ENCODE measurements at regions not wholly inside any gene's neighbourhood (a gene's known extent, or its start where the extent isn't known, plus 50 kb on each side); places are given as distances from the start of the nearest gene placed in this dataset.

- DNase-seq, result no peak
These were observed 83.5 kb upstream of the MAX start for GRCh38 chr14:65185829-65186228.

- DNase-seq, result no peak
These were observed 84.6 kb upstream of the MAX start for GRCh38 chr14:65186951-65187350.

- no peak for DNase-seq
These were observed 85.2 kb upstream of the MAX start for GRCh38 chr14:65187421-65188049.

- DNase-seq, result no peak
These were observed 88.0 kb upstream of the MAX start for GRCh38 chr14:65190312-65190711.

DNA sequence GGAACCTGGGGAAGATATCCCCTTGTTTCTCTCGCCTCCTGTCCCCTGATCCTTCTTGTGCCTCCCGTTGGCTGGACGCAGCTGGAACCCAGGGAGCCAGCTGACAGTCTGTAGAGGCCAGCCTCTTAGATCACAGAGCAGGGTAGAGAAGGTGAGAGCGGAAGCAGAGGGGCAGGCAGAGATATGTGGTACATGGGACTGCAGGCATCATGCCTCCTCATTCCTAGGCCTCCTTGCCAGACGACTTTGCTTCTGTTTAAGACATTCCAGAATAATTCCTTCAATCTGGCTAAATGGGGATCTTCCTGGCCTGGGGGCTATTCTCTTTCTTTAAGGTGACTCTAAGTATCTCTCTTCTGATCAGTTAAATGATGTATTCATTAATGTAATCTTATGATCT is 89.4 kb upstream of the MAX start:
- no peak for DNase-seq

DNA sequence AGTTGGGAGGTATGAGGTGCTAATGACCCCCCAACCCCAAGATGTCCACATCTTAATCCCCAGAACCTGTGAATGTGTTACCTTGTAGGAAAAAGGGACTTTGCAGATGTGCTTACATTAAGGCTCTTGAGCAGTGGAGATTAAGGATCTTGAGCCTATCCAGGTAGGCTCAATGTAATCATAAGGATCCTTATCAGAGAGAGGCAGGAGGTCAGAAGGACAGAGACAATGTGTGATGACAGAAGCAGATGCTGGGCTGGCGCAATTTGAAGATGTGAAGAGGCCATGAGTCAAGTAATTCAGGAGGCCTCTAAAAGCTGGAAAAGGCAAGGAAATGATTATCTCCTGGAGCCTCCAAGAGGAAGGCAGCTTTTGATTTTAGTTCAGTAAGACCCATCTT is 90.4 kb upstream of the MAX start:
- no peak for DNase-seq

GRCh38 chr14:65193916-65194590 is 91.7 kb upstream of the MAX start:
- DNase-seq, result no peak

- no peak for DNase-seq
These were observed 92.9 kb upstream of the MAX start for GRCh38 chr14:65195042-65195719.

DNA sequence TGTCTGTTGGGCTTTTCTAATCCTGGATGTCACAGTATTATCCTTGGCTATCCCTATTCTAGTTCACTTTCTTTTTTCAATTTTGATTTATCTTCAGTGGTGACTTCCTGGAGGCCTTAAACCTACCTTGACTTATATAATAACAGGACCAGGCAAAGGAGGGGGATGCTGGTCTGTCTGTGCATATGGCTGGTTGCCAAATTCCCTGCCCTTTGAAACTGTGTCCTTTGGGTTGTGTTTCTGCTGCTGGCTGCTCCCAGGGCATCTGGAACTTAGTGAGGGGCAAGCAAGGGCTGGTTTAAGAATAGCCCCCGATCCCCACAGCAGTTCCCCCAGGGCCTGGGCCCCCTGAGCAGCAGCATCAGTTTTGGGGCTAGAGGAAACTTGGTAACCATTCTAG is 96.0 kb upstream of the MAX start:
- no peak for DNase-seq

GRCh38 chr14:65200454-65200853 is 98.1 kb upstream of the MAX start:
- no peak for DNase-seq

DNA sequence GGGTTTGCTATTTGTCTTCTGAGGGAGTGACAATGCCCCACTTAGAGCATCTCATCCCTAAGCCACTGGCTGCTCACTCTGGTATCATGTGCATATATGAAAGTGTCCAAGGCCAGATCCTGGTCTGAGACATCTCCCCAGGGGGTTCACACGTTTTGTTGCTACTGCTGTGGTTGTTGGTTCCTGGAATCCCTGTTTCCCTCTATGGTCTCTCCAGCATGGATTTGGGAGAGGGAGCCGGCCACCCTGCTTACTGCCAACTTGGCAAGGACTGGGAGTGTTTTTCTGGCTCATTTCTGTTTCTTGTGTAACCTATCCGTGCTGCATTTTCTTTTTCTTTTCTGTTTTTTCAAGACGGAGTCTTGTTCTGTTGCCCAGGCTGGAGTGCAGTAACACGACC is 101.3 kb upstream of the MAX start:
- no peak for DNase-seq

GRCh38 chr14:65204056-65204455 is 101.7 kb upstream of the MAX start:
- no peak for DNase-seq

GRCh38 chr14:65206078-65206447 is 103.7 kb upstream of the MAX start:
- no peak for DNase-seq

- DNase-seq, result no peak
These were observed 104.3 kb upstream of the MAX start for GRCh38 chr14:65206448-65207096.

DNA sequence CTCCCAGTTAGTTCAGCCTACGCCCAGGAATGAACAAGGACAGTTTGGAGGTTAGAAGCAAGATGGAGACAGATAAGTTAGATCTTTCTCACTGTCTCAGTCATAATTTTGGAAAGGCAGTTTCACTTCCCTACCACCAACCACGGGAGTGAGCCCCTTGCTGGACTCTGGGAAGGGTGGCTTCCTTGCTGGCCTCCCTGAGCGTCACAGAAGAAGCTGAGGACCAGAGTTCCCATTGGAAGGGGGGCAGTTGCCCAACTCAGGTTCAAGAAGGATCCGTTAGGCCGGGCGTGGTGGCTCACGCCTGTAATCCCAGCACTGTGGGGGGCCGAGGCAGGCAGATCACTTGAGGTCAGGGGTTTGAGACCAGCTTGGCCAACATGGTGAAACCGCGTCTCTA is 106.2 kb upstream of the MAX start:
- peak in 1 of 56 donors; percentile 13 for DNase-seq

GRCh38 chr14:65210118-65210821 is 108.0 kb upstream of the MAX start:
- no peak for DNase-seq

DNA sequence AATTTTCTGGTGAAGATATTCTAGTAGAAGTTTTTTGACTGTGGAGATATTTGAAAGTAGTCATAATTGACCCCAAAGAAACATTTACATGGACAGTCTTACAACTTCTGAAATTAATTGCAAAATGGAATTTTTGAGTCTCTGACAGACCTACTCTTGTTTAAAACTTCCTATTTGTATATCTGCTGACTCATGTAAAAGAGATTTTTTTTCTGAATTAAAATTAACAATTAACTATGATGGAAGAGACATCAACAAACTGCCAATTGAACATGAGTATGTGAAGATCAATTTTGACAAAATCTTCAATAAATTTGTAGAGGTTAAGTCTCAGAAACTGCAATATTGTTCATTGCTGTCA is 108.5 kb upstream of the MAX start:
- DNase-seq, result no peak

- DNase-seq, result peak in 1 of 56 donors; percentile 13
These were observed 109.1 kb upstream of the MAX start for GRCh38 chr14:65211341-65211987.

GRCh38 chr14:65213316-65213715 is 111.0 kb upstream of the MAX start:
- DNase-seq, result no peak

GRCh38 chr14:65214741-65215140 is 112.4 kb upstream of the MAX start:
- DNase-seq, result peak in 4 of 56 donors; percentile 5 to 20 (median 12)

- no peak for DNase-seq
These were observed 117.0 kb upstream of the MAX start for GRCh38 chr14:65219353-65219752.

Data from nucleus accumbens (tissue), 56 donors.